PC-3 (cell line): ENCODE measurements at regions not wholly inside any gene's neighbourhood (a gene's known extent, or its start where the extent isn't known, plus 50 kb on each side); places are given as distances from the start of the nearest gene placed in this dataset.

Experiments
- CTCF ChIP-seq: fragments of 300-600 bp; sonication (generic); conservative IDR thresholded peaks from 2 replicates; pipeline ENCODE4 v1.5.1; 2017; ENCODE audit warnings: antibody characterized with exemption, low read depth, mild to moderate bottlenecking, low read length
- EZH2 ChIP-seq: fragments of 300-600 bp; sonication (generic); IDR thresholded peaks from one replicate; pipeline ENCODE4 v1.6.1; 2017; ENCODE audit warnings: antibody characterized with exemption, mild to moderate bottlenecking, low read length; ENCODE audit not compliant: unreplicated experiment
- EZH2phosphoT487 ChIP-seq: fragments of 300-600 bp; sonication (generic); IDR thresholded peaks from 2 replicates; pipeline ENCODE4 v1.6.1; 2018; ENCODE audit warnings: mild to moderate bottlenecking, antibody characterized with exemption, low read length, borderline replicate concordance

GRCh38 chr9:90511711-90512110 lies 130.9 kb downstream of the DIRAS2 start:
- TF ChIP-seq CTCF (no peak), EZH2 (no peak), EZH2phosphoT487 (no peak)
